ENCODE measurements at regions not wholly inside any gene's neighbourhood (a gene's known extent, or its start where the extent isn't known, plus 50 kb on each side); places are given as distances from the start of the nearest gene placed in this dataset.

GRCh38 chr2:13578547-13578946 lies 861.8 kb downstream of the TRIB2 start:
- TF ChIP-seq EP300 (IDR thresholded peaks at IDR 0.05; ENCODE audit: borderline replicate concordance) (no peak), CEBPB (IDR thresholded peaks at IDR 0.05) (no peak), REST (IDR thresholded peaks at IDR 0.05; ENCODE audit: low read depth) (no peak), TEAD4 (IDR thresholded peaks at IDR 0.05) (no peak), TAF1 (IDR thresholded peaks at IDR 0.05; ENCODE audit: low read depth) (no peak), EGR1 (IDR thresholded peaks at IDR 0.05) (no peak), YY1 (IDR thresholded peaks at IDR 0.05; ENCODE audit: low read depth) (no peak), MAX (IDR thresholded peaks at IDR 0.05) (no peak), TCF12 (IDR thresholded peaks at IDR 0.05; ENCODE audit: low read depth) (no peak), FOXM1 (IDR thresholded peaks at IDR 0.05; ENCODE audit: borderline replicate concordance, low read depth) (no peak), CREB1 (IDR thresholded peaks at IDR 0.05; ENCODE audit: low read depth) (no peak), ZBTB7A (IDR thresholded peaks at IDR 0.05; ENCODE audit: low read depth) (no peak), NFIC (IDR thresholded peaks at IDR 0.05) (no peak), RAD21 (IDR thresholded peaks at IDR 0.05; ENCODE audit: low read depth) (no peak), USF1 (IDR thresholded peaks at IDR 0.05) (no peak)

- TF ChIP-seq TEAD4 (IDR thresholded peaks at IDR 0.05) (no peak), NFIC (IDR thresholded peaks at IDR 0.05) (no peak), ZBTB7A (IDR thresholded peaks at IDR 0.05; ENCODE audit: low read depth) (no peak), EP300 (IDR thresholded peaks at IDR 0.05; ENCODE audit: borderline replicate concordance) (no peak), RAD21 (IDR thresholded peaks at IDR 0.05; ENCODE audit: low read depth) (no peak), MAX (IDR thresholded peaks at IDR 0.05) (no peak), EGR1 (IDR thresholded peaks at IDR 0.05) (no peak), CEBPB (IDR thresholded peaks at IDR 0.05) (no peak), FOXM1 (IDR thresholded peaks at IDR 0.05; ENCODE audit: borderline replicate concordance, low read depth) (no peak), USF1 (IDR thresholded peaks at IDR 0.05) (no peak), TCF12 (IDR thresholded peaks at IDR 0.05; ENCODE audit: low read depth) (no peak), REST (IDR thresholded peaks at IDR 0.05; ENCODE audit: low read depth) (no peak), TAF1 (IDR thresholded peaks at IDR 0.05; ENCODE audit: low read depth) (no peak), CREB1 (IDR thresholded peaks at IDR 0.05; ENCODE audit: low read depth) (no peak)
These were observed 864.7 kb downstream of the TRIB2 start for GRCh38 chr2:13581471-13581870.

GRCh38 chr2:13583609-13584008 lies 866.9 kb downstream of the TRIB2 start:
- TF ChIP-seq TEAD4 (IDR thresholded peaks at IDR 0.05) (no peak), TAF1 (IDR thresholded peaks at IDR 0.05; ENCODE audit: low read depth) (no peak), USF1 (IDR thresholded peaks at IDR 0.05) (no peak), RAD21 (IDR thresholded peaks at IDR 0.05; ENCODE audit: low read depth) (no peak), TCF12 (IDR thresholded peaks at IDR 0.05; ENCODE audit: low read depth) (no peak), CEBPB (IDR thresholded peaks at IDR 0.05) (no peak), FOXM1 (IDR thresholded peaks at IDR 0.05; ENCODE audit: borderline replicate concordance, low read depth) (no peak), MAX (IDR thresholded peaks at IDR 0.05) (no peak), NFIC (IDR thresholded peaks at IDR 0.05) (no peak), CREB1 (IDR thresholded peaks at IDR 0.05; ENCODE audit: low read depth) (no peak), YY1 (IDR thresholded peaks at IDR 0.05; ENCODE audit: low read depth) (no peak), REST (IDR thresholded peaks at IDR 0.05; ENCODE audit: low read depth) (no peak), EGR1 (IDR thresholded peaks at IDR 0.05) (no peak), EP300 (IDR thresholded peaks at IDR 0.05; ENCODE audit: borderline replicate concordance) (no peak), ZBTB7A (IDR thresholded peaks at IDR 0.05; ENCODE audit: low read depth) (no peak)

Measured in Ishikawa (cell line).